ENCODE measurements at regions not wholly inside any gene's neighbourhood (a gene's known extent, or its start where the extent isn't known, plus 50 kb on each side); places are given as distances from the start of the nearest gene placed in this dataset.
A peak's percentile ranks its signal among the peaks of the same experiment; 100 is the strongest.

GRCh38 chr1:191662051-191662450, 496.2 kb upstream of the RGS18 start:
- no peak for DNase-seq (ENCODE audit: low spot score)

GRCh38 chr1:191662746-191663145, 495.5 kb upstream of the RGS18 start:
- DNase-seq (ENCODE audit: low spot score): no peak

- DNase-seq (ENCODE audit: low spot score): no peak
Measured at GRCh38 chr1:191668525-191668924, 489.7 kb upstream of the RGS18 start.

GRCh38 chr1:191669629-191670028, 488.6 kb upstream of the RGS18 start:
- DNase-seq (ENCODE audit: low spot score): no peak

- DNase-seq (ENCODE audit: low spot score): no peak
Measured at GRCh38 chr1:191671236-191671635, 487.0 kb upstream of the RGS18 start.

- no peak for DNase-seq (ENCODE audit: low spot score)
Measured at GRCh38 chr1:191674626-191675179, 483.6 kb upstream of the RGS18 start.

- DNase-seq (ENCODE audit: low spot score): no peak
Measured at GRCh38 chr1:191675856-191676783, 482.1 kb upstream of the RGS18 start.

- no peak for DNase-seq (ENCODE audit: low spot score)
Measured at GRCh38 chr1:191685669-191686068, 472.6 kb upstream of the RGS18 start.

- no peak for DNase-seq (ENCODE audit: low spot score)
Measured at GRCh38 chr1:191687721-191688120, 470.5 kb upstream of the RGS18 start.

- no peak for DNase-seq (ENCODE audit: low spot score)
Measured at GRCh38 chr1:191690931-191691330, 467.3 kb upstream of the RGS18 start.

GRCh38 chr1:191693797-191694196, 464.5 kb upstream of the RGS18 start:
- no peak for DNase-seq (ENCODE audit: low spot score)

GRCh38 chr1:191695865-191696264, 462.4 kb upstream of the RGS18 start:
- no peak for DNase-seq (ENCODE audit: low spot score)

- DNase-seq (ENCODE audit: low spot score): no peak
Measured at GRCh38 chr1:191696354-191696753, 461.9 kb upstream of the RGS18 start.

GRCh38 chr1:191697556-191697955, 460.7 kb upstream of the RGS18 start:
- DNase-seq (ENCODE audit: low spot score): no peak

- no peak for DNase-seq (ENCODE audit: low spot score)
Measured at GRCh38 chr1:191698246-191698645, 460.0 kb upstream of the RGS18 start.

GRCh38 chr1:191699343-191699742, 458.9 kb upstream of the RGS18 start:
- DNase-seq (ENCODE audit: low spot score): no peak

- no peak for DNase-seq (ENCODE audit: low spot score)
Measured at GRCh38 chr1:191700922-191701321, 457.3 kb upstream of the RGS18 start.

GRCh38 chr1:191702124-191702523, 456.1 kb upstream of the RGS18 start:
- no peak for DNase-seq (ENCODE audit: low spot score)

GRCh38 chr1:191707288-191707687, 451.0 kb upstream of the RGS18 start:
- DNase-seq (ENCODE audit: low spot score): no peak

- no peak for DNase-seq (ENCODE audit: low spot score)
Measured at GRCh38 chr1:191709215-191709614, 449.0 kb upstream of the RGS18 start.

GRCh38 chr1:191711961-191712360, 446.3 kb upstream of the RGS18 start:
- peak; percentile 4 for DNase-seq (ENCODE audit: low spot score)

GRCh38 chr1:191714845-191715244, 443.4 kb upstream of the RGS18 start:
- DNase-seq (ENCODE audit: low spot score): peak; percentile 18

- no peak for DNase-seq (ENCODE audit: low spot score)
Measured at GRCh38 chr1:191729742-191730141, 428.5 kb upstream of the RGS18 start.

All from SK-N-DZ (cell line).